IPS DF 6.9 (cell line): ENCODE measurements at regions not wholly inside any gene's neighbourhood (a gene's known extent, or its start where the extent isn't known, plus 50 kb on each side); places are given as distances from the start of the nearest gene placed in this dataset.
"Not testable (repeated sequence)": the region's sequence is repeated elsewhere in the genome, so short reads cannot be mapped to it uniquely, and the experiment has no call there.

Experiments used
- DNase-seq: peaks from one replicate; pipeline ENCODE4 v3.0.0-alpha.2; 2013; ENCODE audit warnings: low read depth, low spot score
- H3K27ac ChIP-seq: one replicate; pipeline ENCODE4 v1.5.1; 2013; ENCODE audit warnings: low read length, control low read depth
- H3K27me3 ChIP-seq: 2 replicates; pipeline ENCODE4 v1.6.1; 2013; ENCODE audit warnings: mild to moderate bottlenecking, low read length; ENCODE audit not compliant: control insufficient read depth, insufficient read depth
- H3K36me3 ChIP-seq: 2 replicates; pipeline ENCODE4 v1.6.1; 2013; ENCODE audit warnings: low read length; ENCODE audit not compliant: control insufficient read depth, insufficient read depth
- H3K4me1 ChIP-seq: 2 replicates; pipeline ENCODE4 v1.6.1; 2013; ENCODE audit warnings: low read length; ENCODE audit not compliant: control insufficient read depth, insufficient read depth
- H3K4me3 ChIP-seq: 2 replicates; pipeline ENCODE4 v1.5.1; 2013; ENCODE audit warnings: mild to moderate bottlenecking, low read length
- H3K9me3 ChIP-seq: 2 replicates; pipeline ENCODE4 v1.6.1; 2013; ENCODE audit warnings: low read length, inconsistent platforms; ENCODE audit not compliant: control insufficient read depth, insufficient read depth
- WGBS: extraction: QIAGEN DNeasy Blood & Tissue Kit; methylation state at CpG from one replicate; pipeline ENCODE4 v1.1.7; 2013; ENCODE audit warnings: mixed read lengths, missing lambda C conversion rate; ENCODE audit not compliant: insufficient read length, insufficient coverage; 5-methylcytosine and 5-hydroxymethylcytosine counted together

- no peak for DNase-seq
- H3K27ac ChIP-seq, result no peak overlapping the region
- WGBS, result no CpG with 5 or more reads among the region's 1 CpG
Observed at GRCh38 chr6:76835695-76836094, 627.6 kb downstream of the HTR1B start.

GRCh38 chr6:76835293-76835692, 628.0 kb downstream of the HTR1B start:
- no peaks in the 10 kb centered on the region for H3K9me3 ChIP-seq
- no peaks in the 10 kb centered on the region for H3K27me3 ChIP-seq
- no peak overlapping the region for H3K27ac ChIP-seq
- H3K4me1 ChIP-seq, result no peaks in the 10 kb centered on the region
- no peak for DNase-seq
- no CpG with 5 or more reads among the region's 1 CpG for WGBS
- H3K36me3 ChIP-seq, result no peaks in the 10 kb centered on the region
- no peak overlapping the region for H3K4me3 ChIP-seq

More at GRCh38 chr6:76835695-76836094, 627.6 kb downstream of the HTR1B start:
- no peaks in the 10 kb centered on the region for H3K27me3 ChIP-seq
- H3K4me1 ChIP-seq, result no peaks in the 10 kb centered on the region
- no peaks in the 10 kb centered on the region for H3K9me3 ChIP-seq
- H3K4me3 ChIP-seq, result no peak overlapping the region
- H3K36me3 ChIP-seq, result no peaks in the 10 kb centered on the region

- no peak for DNase-seq
- Histone ChIP-seq H3K9me3 (no peaks in the 10 kb centered on the region), H3K36me3 (no peaks in the 10 kb centered on the region), H3K27ac (no peak overlapping the region), H3K4me1 (no peaks in the 10 kb centered on the region), H3K4me3 (no peak overlapping the region), H3K27me3 (no peaks in the 10 kb centered on the region)
Observed at GRCh38 chr6:76834399-76834798, 628.9 kb downstream of the HTR1B start.

GRCh38 chr6:76831299-76831698, 632.0 kb downstream of the HTR1B start:
- H3K9me3 ChIP-seq, result no peaks in the 10 kb centered on the region
- H3K4me3 ChIP-seq, result no peak overlapping the region
- no peaks in the 10 kb centered on the region for H3K4me1 ChIP-seq
- DNase-seq, result no peak
- H3K27me3 ChIP-seq, result no peaks in the 10 kb centered on the region
- H3K36me3 ChIP-seq, result no peaks in the 10 kb centered on the region
- no CpG with 5 or more reads among the region's 3 CpGs for WGBS
- H3K27ac ChIP-seq, result no peak overlapping the region

- H3K4me3 ChIP-seq, DNase-seq, H3K27me3 ChIP-seq, H3K4me1 ChIP-seq, H3K36me3 ChIP-seq, H3K27ac ChIP-seq, H3K9me3 ChIP-seq: not testable (repeated sequence)
- WGBS, result no CpG with 5 or more reads among the region's 6 CpGs
Observed at GRCh38 chr6:76823578-76823977, 639.7 kb downstream of the HTR1B start.

GRCh38 chr6:76818451-76818850, 644.8 kb downstream of the HTR1B start:
- no peaks in the 10 kb centered on the region for H3K27me3 ChIP-seq
- no peaks in the 10 kb centered on the region for H3K9me3 ChIP-seq
- H3K4me3 ChIP-seq, result no peak overlapping the region
- H3K36me3 ChIP-seq, result no peaks in the 10 kb centered on the region
- DNase-seq, result no peak
- H3K27ac ChIP-seq, result no peak overlapping the region
- no peaks in the 10 kb centered on the region for H3K4me1 ChIP-seq
- WGBS, result no CpG with 5 or more reads among the region's 4 CpGs

- no CpG with 5 or more reads among the region's 5 CpGs for WGBS
- Histone ChIP-seq H3K27me3 (no peaks in the 10 kb centered on the region), H3K4me1 (no peaks in the 10 kb centered on the region), H3K36me3 (no peaks in the 10 kb centered on the region), H3K27ac (no peak overlapping the region), H3K9me3 (no peaks in the 10 kb centered on the region), H3K4me3 (no peak overlapping the region)
- no peak for DNase-seq
Observed at GRCh38 chr6:76817429-76817828, 645.9 kb downstream of the HTR1B start.

- Histone ChIP-seq H3K4me1 (no peaks in the 10 kb centered on the region), H3K4me3 (no peak overlapping the region), H3K36me3 (no peaks in the 10 kb centered on the region), H3K27me3 (no peaks in the 10 kb centered on the region), H3K27ac (no peak overlapping the region), H3K9me3 (no peaks in the 10 kb centered on the region)
- no peak for DNase-seq
- no CpG with 5 or more reads among the region's 7 CpGs for WGBS
Observed at GRCh38 chr6:76814496-76815458, 648.5 kb downstream of the HTR1B start.

- Histone ChIP-seq H3K4me1 (no peaks in the 10 kb centered on the region), H3K9me3 (no peaks in the 10 kb centered on the region), H3K27me3 (no peaks in the 10 kb centered on the region), H3K4me3 (no peak overlapping the region), H3K27ac (no peak overlapping the region), H3K36me3 (no peaks in the 10 kb centered on the region)
- WGBS, result no CpG with 5 or more reads among the region's 13 CpGs
- no peak for DNase-seq
Observed at GRCh38 chr6:76810286-76810685, 653.0 kb downstream of the HTR1B start.

GRCh38 chr6:76803038-76803580, 660.2 kb downstream of the HTR1B start:
- WGBS, result no CpG with 5 or more reads among the region's 5 CpGs
- Histone ChIP-seq H3K4me1 (no peaks in the 10 kb centered on the region), H3K27ac (no peak overlapping the region), H3K9me3 (no peaks in the 10 kb centered on the region), H3K4me3 (no peak overlapping the region), H3K27me3 (no peaks in the 10 kb centered on the region), H3K36me3 (no peaks in the 10 kb centered on the region)
- DNase-seq, result no peak
